HG03575 (cell line): ENCODE measurements at regions not wholly inside any gene's neighbourhood (a gene's known extent, or its start where the extent isn't known, plus 50 kb on each side); places are given as distances from the start of the nearest gene placed in this dataset.

ENCODE experiments used
- ATAC-seq: cut with Tn5 transposase; IDR thresholded peaks from one replicate; pipeline ENCODE4 v1.9.1; 2021; ENCODE audit not compliant: unreplicated experiment, insufficient number of reproducible peaks, low FRiP score; ENCODE audit errors: extremely low read depth

GRCh38 chr1:25031966-25032667, 102.0 kb upstream of the RUNX3 start:
- ATAC-seq, result no peak

GRCh38 chr1:25031601-25031965, 101.5 kb upstream of the RUNX3 start:
- no peak for ATAC-seq

- no peak for ATAC-seq
These were observed 100.9 kb upstream of the RUNX3 start for GRCh38 chr1:25030674-25031589.

- ATAC-seq, result no peak
These were observed 99.9 kb upstream of the RUNX3 start for GRCh38 chr1:25030012-25030411.

GRCh38 chr1:25028907-25029599, 99.0 kb upstream of the RUNX3 start:
- no peak for ATAC-seq

- ATAC-seq, result no peak
These were observed 98.5 kb upstream of the RUNX3 start for GRCh38 chr1:25028587-25028906.

- no peak for ATAC-seq
These were observed 97.9 kb upstream of the RUNX3 start for GRCh38 chr1:25027822-25028586.

- no peak for ATAC-seq
These were observed 96.8 kb upstream of the RUNX3 start for GRCh38 chr1:25026730-25027450.

GRCh38 chr1:25026304-25026703, 96.2 kb upstream of the RUNX3 start:
- no peak for ATAC-seq

- ATAC-seq, result no peak
These were observed 94.7 kb upstream of the RUNX3 start for GRCh38 chr1:25024615-25025350.

GRCh38 chr1:25023826-25024225, 93.8 kb upstream of the RUNX3 start:
- no peak for ATAC-seq

- ATAC-seq, result no peak
These were observed 93.1 kb upstream of the RUNX3 start for GRCh38 chr1:25023190-25023578.

- ATAC-seq, result peak; percentile 36
These were observed 92.5 kb upstream of the RUNX3 start for GRCh38 chr1:25022361-25023189.

GRCh38 chr1:25021591-25022215, 91.6 kb upstream of the RUNX3 start:
- no peak for ATAC-seq

- no peak for ATAC-seq
These were observed 90.9 kb upstream of the RUNX3 start for GRCh38 chr1:25020851-25021590.

GRCh38 chr1:25020173-25020845, 90.2 kb upstream of the RUNX3 start:
- ATAC-seq, result no peak
